BLaER1 treated with 17β-estradiol and CSF1 and Interleukin-3, amounts not matched to agents 10 nM and 100 nM (cell line): ENCODE measurements at regions not wholly inside any gene's neighbourhood (a gene's known extent, or its start where the extent isn't known, plus 50 kb on each side); places are given as distances from the start of the nearest gene placed in this dataset.

Experiments used
- H3K27ac ChIP-seq, 11 experiments: shearing (Covaris generic); formaldehyde crosslinking; 2 replicates each; pipeline ENCODE4 v1.8.1; 2022
- H3K27me3 ChIP-seq, 11 experiments: shearing (Covaris generic); formaldehyde crosslinking; 2 replicates each; pipeline ENCODE4 v1.8.1; 2022
- H3K36me3 ChIP-seq, 11 experiments: shearing (Covaris generic); formaldehyde crosslinking; 2 replicates each; pipeline ENCODE4 v1.8.1; 2022
- H3K4me1 ChIP-seq, 10 experiments: shearing (Covaris generic); formaldehyde crosslinking; 2 replicates each; pipeline ENCODE4 v1.8.1; 2022
- H3K4me2 ChIP-seq, 11 experiments: shearing (Covaris generic); formaldehyde crosslinking; 2 replicates each; pipeline ENCODE4 v1.8.1; 2022
- H3K4me3 ChIP-seq, 10 experiments: shearing (Covaris generic); formaldehyde crosslinking; 2 replicates each; pipeline ENCODE4 v1.8.1; 2022
- H3K9ac ChIP-seq, 11 experiments: shearing (Covaris generic); formaldehyde crosslinking; 2 replicates each; pipeline ENCODE4 v1.8.1; 2022
- H3K9me3 ChIP-seq, 11 experiments: shearing (Covaris generic); formaldehyde crosslinking; replicated peaks in 1 of 11; 2 replicates each; pipeline ENCODE4 v1.8.1; 2022
- H4K20me1 ChIP-seq, 11 experiments: shearing (Covaris generic); formaldehyde crosslinking; 2 replicates each; pipeline ENCODE4 v1.8.1; 2022
- Cebpa-rat ChIP-seq, 11 experiments: shearing (Covaris generic); IDR thresholded peaks; 2 replicates each; pipeline ENCODE4 v1.8.1; 2022

DNA sequence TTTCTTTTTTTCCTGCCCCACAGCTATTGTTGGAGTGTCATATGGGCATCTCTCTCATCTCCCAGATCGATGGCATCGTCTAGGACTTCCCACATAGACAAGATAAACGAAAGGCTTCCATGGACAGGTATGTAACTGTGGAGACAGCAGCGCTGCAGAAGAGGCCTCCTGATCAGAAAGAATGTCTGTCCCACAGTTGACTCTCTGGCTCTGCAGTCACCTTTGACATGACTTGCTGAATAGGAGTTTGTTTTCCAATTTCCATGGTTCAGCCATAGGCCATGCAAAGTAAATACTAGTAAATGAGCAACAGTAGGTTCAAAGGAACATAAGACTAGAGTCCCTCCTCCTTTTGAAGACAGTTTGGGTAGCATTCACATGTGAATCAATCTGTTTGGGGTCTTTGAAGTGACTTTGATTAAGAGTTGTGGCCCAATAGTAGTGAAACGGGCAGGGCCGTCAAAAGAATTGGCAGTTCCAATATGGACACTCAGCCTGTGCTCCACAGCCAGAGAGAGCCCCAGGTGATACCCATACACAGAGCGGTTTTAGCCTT lies 134.7 kb upstream of the IFNGR1 start:
- H3K4me2 ChIP-seq, result peak overlapping the region; percentile 35 to 89 (median 74)
- H3K9ac ChIP-seq, result peak overlapping the region in 8 of 11 experiments; percentile 25 to 57 (median 44); a peak in 12 of 22 replicates
- no peak for TF ChIP-seq Cebpa-rat (IDR thresholded peaks at IDR 0.05)
- no peaks in the 10 kb centered on the region for H4K20me1 ChIP-seq
- H3K36me3 ChIP-seq, result peaks cover 0 to 3% (median 0%) of the 10 kb centered on the region in 11 experiments; a peak in 1 of 22 replicates
- no peaks in the 10 kb centered on the region for H3K27me3 ChIP-seq
- H3K4me3 ChIP-seq, result peak overlapping the region in 2 of 10 experiments; percentile 2 to 11; a peak in 1 of 20 replicates
- H3K9me3 ChIP-seq, result peaks cover 0 to 3% (median 0%) of the 10 kb centered on the region in 11 experiments; a peak in 1 of 22 replicates
- peak overlapping the region in 9 of 11 experiments; percentile 41 to 80 (median 73); a peak in 18 of 22 replicates for H3K27ac ChIP-seq
- H3K4me1 ChIP-seq, result peaks cover 26 to 68% (median 46%) of the 10 kb centered on the region in 10 experiments

DNA sequence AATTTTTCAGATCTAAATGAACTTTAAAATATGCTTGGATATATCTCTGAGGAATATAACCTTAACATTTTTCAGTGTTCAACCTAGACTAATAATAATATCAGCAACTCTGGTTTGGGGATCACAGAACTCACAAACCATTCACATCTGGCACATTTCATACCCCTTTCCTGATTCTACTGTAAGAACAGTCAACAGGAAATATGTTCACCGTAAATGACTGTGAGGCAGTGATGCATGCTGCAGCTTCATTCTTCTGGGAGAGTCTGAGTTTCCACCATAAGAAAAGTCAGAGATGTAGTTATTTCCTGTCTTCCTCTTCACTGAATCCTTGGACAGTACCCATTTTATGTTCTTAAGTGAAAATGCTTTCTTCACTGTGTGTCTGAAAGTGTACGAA lies 134.2 kb upstream of the IFNGR1 start:
- Histone ChIP-seq H3K9me3 (peaks cover 0 to 3% (median 0%) of the 10 kb centered on the region in 11 experiments; a peak in 1 of 22 replicates), H3K27ac (peak overlapping the region in 9 of 11 experiments; percentile 41 to 80 (median 73); a peak in 18 of 22 replicates), H3K4me2 (peak overlapping the region; percentile 35 to 89 (median 74)), H3K4me3 (peak overlapping the region in 2 of 10 experiments; percentile 2 to 11; a peak in 2 of 20 replicates), H3K27me3 (no peaks in the 10 kb centered on the region), H3K36me3 (peaks cover 0 to 3% (median 0%) of the 10 kb centered on the region in 11 experiments; a peak in 1 of 22 replicates), H3K9ac (peak overlapping the region in 8 of 11 experiments; percentile 25 to 58 (median 48); a peak in 14 of 22 replicates), H4K20me1 (no peaks in the 10 kb centered on the region), H3K4me1 (peaks cover 26 to 72% (median 48%) of the 10 kb centered on the region in 10 experiments)
- no peak for TF ChIP-seq Cebpa-rat (IDR thresholded peaks at IDR 0.05)

DNA sequence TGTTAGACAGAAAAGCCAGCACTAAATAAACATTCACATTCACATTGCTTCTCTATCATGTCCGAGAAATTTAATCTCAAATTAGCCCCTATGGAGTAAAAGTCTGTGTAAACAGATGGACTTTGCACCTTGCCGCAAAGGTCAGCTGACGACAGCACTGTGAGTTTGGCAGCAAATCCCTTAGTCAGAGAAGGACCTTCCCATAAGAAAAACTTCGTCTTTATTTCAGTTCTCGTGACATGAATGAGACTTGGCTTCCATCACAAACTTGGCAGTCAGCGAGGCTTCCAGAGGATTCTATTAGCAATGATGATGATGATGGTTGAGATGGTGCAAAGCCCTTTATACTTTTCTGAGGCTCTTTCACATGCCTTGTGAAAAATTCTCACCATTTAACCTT lies 133.7 kb upstream of the IFNGR1 start:
- Histone ChIP-seq H3K36me3 (peaks cover 0 to 3% (median 0%) of the 10 kb centered on the region in 11 experiments; a peak in 1 of 22 replicates), H3K4me1 (peaks cover 26 to 72% (median 48%) of the 10 kb centered on the region in 10 experiments), H3K27me3 (no peaks in the 10 kb centered on the region), H4K20me1 (no peaks in the 10 kb centered on the region), H3K9ac (peak overlapping the region in 6 of 11 experiments; percentile 42 to 58 (median 51); a peak in 12 of 22 replicates), H3K27ac (peak overlapping the region in 9 of 11 experiments; percentile 41 to 80 (median 73); a peak in 18 of 22 replicates), H3K4me3 (no peak overlapping the region; a peak in 2 of 20 replicates), H3K4me2 (peak overlapping the region; percentile 21 to 89 (median 74); a peak in 21 of 22 replicates), H3K9me3 (peaks cover 0 to 3% (median 0%) of the 10 kb centered on the region in 11 experiments; a peak in 1 of 22 replicates)
- TF ChIP-seq Cebpa-rat (IDR thresholded peaks at IDR 0.05), result no peak

DNA sequence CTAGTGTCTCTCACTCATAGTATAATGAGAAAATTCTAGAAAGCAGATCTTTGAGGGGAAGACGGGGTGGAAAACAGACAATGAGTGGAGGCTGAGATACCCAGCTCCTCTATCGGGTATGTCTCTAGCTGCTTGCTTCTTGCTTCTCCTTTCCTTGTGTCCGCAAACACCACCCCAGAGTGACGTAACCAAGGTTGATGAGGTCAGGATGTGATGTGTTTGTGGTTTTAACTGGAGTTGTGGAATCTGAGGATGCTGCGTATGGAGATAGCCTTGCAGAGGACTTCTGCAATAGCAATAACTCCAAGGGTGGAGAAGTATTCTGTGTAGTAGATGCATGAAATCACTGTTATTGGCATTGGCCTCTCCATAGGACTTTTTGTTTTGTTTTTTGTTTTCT lies 132.7 kb upstream of the IFNGR1 start:
- H3K4me3 ChIP-seq, result no peak overlapping the region
- no peaks in the 10 kb centered on the region for H4K20me1 ChIP-seq
- no peak overlapping the region for H3K9ac ChIP-seq
- TF ChIP-seq Cebpa-rat (IDR thresholded peaks at IDR 0.05), result 0 out of 22 replicates have a peak, but pooled peaks of 1 of the 11 experiments have one; percentile 10
- peaks cover 26 to 65% (median 46%) of the 10 kb centered on the region in 10 experiments for H3K4me1 ChIP-seq
- H3K36me3 ChIP-seq, result peaks cover 0 to 3% (median 0%) of the 10 kb centered on the region in 11 experiments; a peak in 1 of 22 replicates
- H3K27ac ChIP-seq, result peak overlapping the region in 8 of 11 experiments; percentile 47 to 80 (median 74); a peak in 15 of 22 replicates
- H3K27me3 ChIP-seq, result no peaks in the 10 kb centered on the region
- H3K4me2 ChIP-seq, result peak overlapping the region; percentile 38 to 89 (median 74)
- H3K9me3 ChIP-seq, result peaks cover 0 to 3% (median 0%) of the 10 kb centered on the region in 11 experiments; a peak in 1 of 22 replicates

DNA sequence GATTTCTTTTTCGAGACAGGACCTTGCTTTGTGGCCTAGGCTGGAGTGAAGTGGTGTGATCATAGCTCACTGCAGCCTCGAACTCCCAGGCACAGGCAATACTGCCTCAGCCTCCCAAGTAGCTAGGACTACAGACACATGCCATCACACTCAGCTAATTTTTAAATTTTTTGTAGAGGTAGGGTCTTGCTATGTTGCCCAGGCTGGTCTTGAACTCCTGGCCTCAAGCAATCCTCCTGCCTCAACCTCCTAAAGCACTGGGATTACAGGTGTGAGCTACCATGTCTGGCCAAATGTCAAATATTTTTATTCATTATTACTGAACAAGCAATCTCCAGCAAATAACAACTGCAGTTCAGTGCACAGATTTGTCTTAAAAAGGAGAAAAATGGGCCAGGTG lies 131.7 kb upstream of the IFNGR1 start:
- no peak for TF ChIP-seq Cebpa-rat (IDR thresholded peaks at IDR 0.05)

DNA sequence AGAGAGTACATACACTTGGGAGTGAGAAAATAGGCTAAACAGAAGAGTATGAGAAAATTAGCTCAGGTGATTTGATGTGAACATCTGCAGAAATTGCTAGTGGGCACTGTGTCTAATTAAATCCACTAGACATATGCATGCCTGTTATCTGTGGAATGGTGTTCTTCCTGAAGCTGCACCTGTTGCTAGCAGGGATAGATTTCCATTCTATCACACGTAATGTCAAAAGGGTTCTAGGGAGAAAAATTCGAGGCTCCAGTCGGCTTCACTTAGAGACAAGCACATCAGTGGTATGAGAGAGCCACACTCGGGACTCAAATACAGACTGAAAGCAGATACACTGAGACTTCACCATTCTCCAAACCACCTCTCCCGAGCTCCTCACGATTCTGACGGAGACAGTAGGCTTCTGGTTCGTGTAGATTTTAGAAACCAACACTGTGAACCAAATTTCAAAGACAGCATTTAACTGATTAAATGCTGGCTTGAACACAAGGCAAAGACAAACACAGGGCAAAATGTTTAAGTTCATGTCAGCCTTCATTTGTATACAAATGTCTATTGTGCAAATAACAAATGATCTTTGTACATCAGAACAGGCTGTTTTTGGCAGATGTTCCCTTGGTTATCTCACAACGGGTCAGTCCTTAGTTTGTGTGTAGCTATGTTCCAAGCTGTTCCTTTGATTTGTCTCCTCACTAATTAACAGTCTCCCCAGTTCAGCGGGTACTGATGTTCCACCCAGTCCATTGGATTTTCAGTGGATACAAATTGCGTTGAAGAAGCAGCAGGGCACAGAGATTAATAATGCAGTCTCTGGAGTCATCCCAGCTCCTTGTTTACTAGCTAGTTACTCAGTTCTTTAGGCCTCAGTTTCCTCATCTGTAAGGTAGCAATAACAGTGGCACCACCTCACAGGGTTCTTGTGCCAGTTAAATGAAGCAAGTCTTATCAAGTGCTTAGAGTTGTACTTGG lies 131.0 kb upstream of the IFNGR1 start:
- Histone ChIP-seq H4K20me1 (no peaks in the 10 kb centered on the region), H3K4me3 (no peak overlapping the region), H3K27me3 (no peaks in the 10 kb centered on the region), H3K4me1 (peaks cover 26 to 55% (median 45%) of the 10 kb centered on the region in 10 experiments), H3K36me3 (no peaks in the 10 kb centered on the region), H3K9ac (no peak overlapping the region), H3K4me2 (peak overlapping the region in 7 of 11 experiments; percentile 1 to 43 (median 24); a peak in 5 of 22 replicates), H3K27ac (peak overlapping the region in 3 of 11 experiments; percentile 0 to 26 (median 12); a peak in 2 of 22 replicates), H3K9me3 (no peaks in the 10 kb centered on the region)
- no peak for TF ChIP-seq Cebpa-rat (IDR thresholded peaks at IDR 0.05)

More for the DNA sequence above, 131.7 kb upstream of the IFNGR1 start:
- Histone ChIP-seq H3K4me3 (no peak overlapping the region), H3K9ac (no peak overlapping the region), H3K9me3 (0 out of 22 replicates have a peak, but pooled peaks cover 0 to under 1% (median 0%) of the 10 kb centered on the region in 11 experiments), H3K27me3 (no peaks in the 10 kb centered on the region), H3K27ac (peak overlapping the region in 3 of 11 experiments; percentile 0 to 26 (median 12); a peak in 1 of 22 replicates), H3K4me1 (peaks cover 26 to 62% (median 46%) of the 10 kb centered on the region in 10 experiments), H3K36me3 (peaks cover 0 to 1% (median 0%) of the 10 kb centered on the region in 11 experiments; a peak in 1 of 22 replicates), H3K4me2 (no peak overlapping the region), H4K20me1 (no peaks in the 10 kb centered on the region)

DNA sequence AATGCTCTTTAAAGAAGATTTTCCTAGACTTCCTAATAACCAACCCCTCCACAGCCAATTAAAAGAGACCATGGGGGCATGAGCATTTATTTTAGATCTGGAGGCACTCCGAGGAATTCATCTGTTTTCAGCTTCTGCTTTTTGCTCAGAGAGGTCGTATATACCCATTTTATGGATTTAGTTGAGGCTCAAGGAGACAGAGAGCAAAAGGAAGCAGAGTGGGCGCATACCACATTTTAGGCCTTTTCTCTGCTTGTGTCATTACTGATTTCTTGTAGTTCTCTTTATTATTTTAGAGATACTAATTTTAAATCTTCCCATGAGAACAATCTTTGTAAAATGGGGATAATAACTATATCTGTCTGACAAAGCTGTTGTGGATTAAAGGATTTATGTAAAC lies 129.6 kb upstream of the IFNGR1 start:
- H3K27me3 ChIP-seq, result no peaks in the 10 kb centered on the region
- no peak overlapping the region for H3K27ac ChIP-seq
- no peak for TF ChIP-seq Cebpa-rat (IDR thresholded peaks at IDR 0.05)
- peaks cover 23 to 45% (median 35%) of the 10 kb centered on the region in 10 experiments for H3K4me1 ChIP-seq
- peak overlapping the region in 4 of 11 experiments; percentile 1 to 43 (median 18); a peak in 2 of 22 replicates for H3K4me2 ChIP-seq
- H3K9me3 ChIP-seq, result no peaks in the 10 kb centered on the region
- no peaks in the 10 kb centered on the region for H3K36me3 ChIP-seq
- H4K20me1 ChIP-seq, result no peaks in the 10 kb centered on the region
- H3K4me3 ChIP-seq, result no peak overlapping the region
- no peak overlapping the region for H3K9ac ChIP-seq

DNA sequence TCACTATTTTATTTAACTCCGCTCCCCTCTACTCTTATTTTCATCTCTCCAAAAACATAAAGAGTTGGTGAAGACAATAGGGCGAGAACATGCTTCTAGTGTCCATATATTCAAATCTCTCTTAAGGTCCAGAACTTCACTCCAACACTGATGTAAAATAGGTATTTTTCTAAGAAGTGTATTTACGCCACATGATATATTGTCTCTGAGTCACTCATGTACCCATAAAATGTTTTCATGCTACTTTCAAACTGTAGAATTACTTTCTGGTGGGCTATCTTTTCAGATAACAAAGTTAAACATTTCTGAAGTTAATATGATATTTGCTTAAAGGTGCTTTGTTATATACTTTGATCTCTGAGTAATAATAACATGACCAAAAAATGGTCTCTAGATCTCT lies 124.1 kb upstream of the IFNGR1 start:
- Histone ChIP-seq H3K4me1 (peaks cover 8 to 17% (median 15%) of the 10 kb centered on the region in 10 experiments), H3K27ac (peak overlapping the region in 5 of 11 experiments; percentile 36 to 67 (median 48); a peak in 6 of 22 replicates), H3K4me3 (peak overlapping the region in 4 of 10 experiments; percentile 39 to 52 (median 46); a peak in 4 of 20 replicates), H3K36me3 (no peaks in the 10 kb centered on the region), H3K9me3 (no peaks in the 10 kb centered on the region), H4K20me1 (no peaks in the 10 kb centered on the region), H3K27me3 (no peaks in the 10 kb centered on the region), H3K4me2 (peak overlapping the region; percentile 70 to 93 (median 82)), H3K9ac (peak overlapping the region in 5 of 11 experiments; percentile 53 to 70 (median 63); a peak in 7 of 22 replicates)
- no peak for TF ChIP-seq Cebpa-rat (IDR thresholded peaks at IDR 0.05)
